ENCODE measurements at regions not wholly inside any gene's neighbourhood (a gene's known extent, or its start where the extent isn't known, plus 50 kb on each side); places are given as distances from the start of the nearest gene placed in this dataset.

- ChIA-PET CTCF (no interaction called here), POLR2A (ENCODE audit: low non-redundant PET) (no interaction called here)
- intact Hi-C loops (cut with micrococcal nuclease; ENCODE audit: unreplicated experiment) = no loop called here
- H3K36me3 ChIP-seq (ENCODE audit: insufficient read depth, low read length, poor library complexity, severe bottlenecking) = no peaks in the 10 kb centered on the region
- TF ChIP-seq EZH2 (IDR thresholded peaks at IDR 0.05; ENCODE audit: borderline replicate concordance, low read depth, low read length, poor library complexity, severe bottlenecking) (no peak), CTCF (conservative IDR thresholded peaks at IDR 0.05; ENCODE audit: low read depth, low read length) (no peak)
- no peaks in the 10 kb centered on the region for H3K4me1 ChIP-seq (ENCODE audit: insufficient read depth, low read length, poor library complexity, severe bottlenecking)
- H3K27me3 ChIP-seq (replicated peaks; ENCODE audit: insufficient read depth, low read depth, low read length, poor library complexity) = no peaks in the 10 kb centered on the region
- no peak overlapping the region for H3K4me3 ChIP-seq (ENCODE audit: low read depth, low read length, poor library complexity, severe bottlenecking)
- no peak for DNase-seq (ENCODE audit: low spot score)
- no peak overlapping the region for H3K27ac ChIP-seq (ENCODE audit: low read depth, low read length, poor library complexity, severe bottlenecking)
- H3K9me3 ChIP-seq (ENCODE audit: low read depth, low read length, poor library complexity, severe bottlenecking) = no peaks in the 10 kb centered on the region
- no TSS peak for BruUV-seq (replicated peaks)
Observed at GRCh38 chr2:126802774-126803433, 95.8 kb upstream of the TEX51 start.

GRCh38 chr2:126803434-126803775 is 95.3 kb upstream of the TEX51 start:
- ChIA-PET CTCF (no interaction called here), POLR2A (ENCODE audit: low non-redundant PET) (no interaction called here)
- Histone ChIP-seq H3K9me3 (ENCODE audit: low read depth, low read length, poor library complexity, severe bottlenecking) (no peaks in the 10 kb centered on the region), H3K4me1 (ENCODE audit: insufficient read depth, low read length, poor library complexity, severe bottlenecking) (peaks cover under 1% of the 10 kb centered on the region), H3K27ac (ENCODE audit: low read depth, low read length, poor library complexity, severe bottlenecking) (no peak overlapping the region), H3K4me3 (ENCODE audit: low read depth, low read length, poor library complexity, severe bottlenecking) (no peak overlapping the region), H3K27me3 (replicated peaks; ENCODE audit: insufficient read depth, low read depth, low read length, poor library complexity) (no peaks in the 10 kb centered on the region), H3K36me3 (ENCODE audit: insufficient read depth, low read length, poor library complexity, severe bottlenecking) (no peaks in the 10 kb centered on the region)
- DNase-seq (ENCODE audit: low spot score) = no peak
- intact Hi-C loops (cut with micrococcal nuclease; ENCODE audit: unreplicated experiment) = no loop called here
- BruUV-seq (replicated peaks) = no TSS peak
- no peak for TF ChIP-seq CTCF (conservative IDR thresholded peaks at IDR 0.05; ENCODE audit: low read depth, low read length)
- no peak for TF ChIP-seq EZH2 (IDR thresholded peaks at IDR 0.05; ENCODE audit: borderline replicate concordance, low read depth, low read length, poor library complexity, severe bottlenecking)

GRCh38 chr2:126804347-126804746 is 94.3 kb upstream of the TEX51 start:
- Histone ChIP-seq H3K27me3 (replicated peaks; ENCODE audit: insufficient read depth, low read depth, low read length, poor library complexity) (no peaks in the 10 kb centered on the region), H3K9me3 (ENCODE audit: low read depth, low read length, poor library complexity, severe bottlenecking) (no peaks in the 10 kb centered on the region), H3K36me3 (ENCODE audit: insufficient read depth, low read length, poor library complexity, severe bottlenecking) (no peaks in the 10 kb centered on the region), H3K4me3 (ENCODE audit: low read depth, low read length, poor library complexity, severe bottlenecking) (no peak overlapping the region), H3K27ac (ENCODE audit: low read depth, low read length, poor library complexity, severe bottlenecking) (no peak overlapping the region), H3K4me1 (ENCODE audit: insufficient read depth, low read length, poor library complexity, severe bottlenecking) (peaks cover 10% of the 10 kb centered on the region)
- TF ChIP-seq CTCF (conservative IDR thresholded peaks at IDR 0.05; ENCODE audit: low read depth, low read length) = no peak
- TF ChIP-seq EZH2 (IDR thresholded peaks at IDR 0.05; ENCODE audit: borderline replicate concordance, low read depth, low read length, poor library complexity, severe bottlenecking) = no peak
- ChIA-PET POLR2A (ENCODE audit: low non-redundant PET) (no interaction called here), CTCF (no interaction called here)
- no peak for DNase-seq (ENCODE audit: low spot score)
- no TSS peak for BruUV-seq (replicated peaks)
- intact Hi-C loops (cut with micrococcal nuclease; ENCODE audit: unreplicated experiment) = no loop called here

All from A673 (cell line).